Naive thymus-derived CD4-positive, alpha-beta T cell (primary cell): ENCODE measurements at regions not wholly inside any gene's neighbourhood (a gene's known extent, or its start where the extent isn't known, plus 50 kb on each side); places are given as distances from the start of the nearest gene placed in this dataset.

Experiments used
- ATAC-seq: fragments of 150-1000 bp; cut with Tn5 transposase; 2 replicates; pipeline ENCODE4 v1.10.0; 2021; ENCODE audit warnings: mild to moderate bottlenecking, moderate library complexity
- CTCF ChIA-PET: fragments of 350-600 bp; sonication (Branson Sonifier 250); formaldehyde crosslinking; loops from one replicate; lab custom pipeline; 2021; ENCODE audit warnings: antibody characterized with exemption; lab: Charles Lee
- POLR2A ChIA-PET: fragments of 350-600 bp; sonication (Branson Sonifier 250); formaldehyde crosslinking; loops from one replicate; lab custom pipeline; 2021; ENCODE audit warnings: antibody characterized with exemption, inconsistent platforms; lab: Charles Lee
- DNase-seq, 9 donors: peaks; one replicate each; pipeline versions ENCODE4 v3.0.0 to v3.0.0-alpha.2; 2020 to 2022; ENCODE audit warnings: mixed read lengths in 1 of 9
- H3K27ac ChIP-seq: one replicate; pipeline ENCODE4 v1.7.0; 2013; ENCODE audit warnings: mild to moderate bottlenecking, low read depth, low read length, moderate library complexity
- H3K27me3 ChIP-seq, 2 donors: one replicate each; pipeline ENCODE4 v1.7.0; 2013; ENCODE audit warnings: low read length in 2 of 2, mild to moderate bottlenecking in 2 of 2, moderate library complexity in 2 of 2; ENCODE audit not compliant: control insufficient read depth in 2 of 2, insufficient read depth in 2 of 2
- H3K36me3 ChIP-seq, 3 experiments: 1 replicate in 2 of 3; 2 replicates in 1 of 3; pipeline ENCODE4 v1.7.0; 2013; ENCODE audit warnings: low read length in 3 of 3, mild to moderate bottlenecking in 3 of 3, moderate library complexity in 1 of 3; ENCODE audit not compliant: insufficient read depth in 3 of 3, control insufficient read depth in 2 of 3
- H3K4me1 ChIP-seq, 2 donors: one replicate each; pipeline ENCODE4 v1.7.0; 2013; ENCODE audit warnings: low read length in 2 of 2, mild to moderate bottlenecking in 2 of 2, moderate library complexity in 1 of 2; ENCODE audit not compliant: control insufficient read depth in 2 of 2, insufficient read depth in 2 of 2
- H3K4me3 ChIP-seq: 2 replicates; pipeline ENCODE4 v1.7.0; 2013; ENCODE audit warnings: mild to moderate bottlenecking, low read length
- H3K9me3 ChIP-seq, 3 experiments: 1 replicate in 2 of 3; 2 replicates in 1 of 3; pipeline ENCODE4 v1.7.0; 2013; ENCODE audit warnings: low read length in 3 of 3; ENCODE audit not compliant: control insufficient read depth in 2 of 3
- H3K27ac Mint-ChIP-seq, 9 donors: one replicate each; pipeline ENCODE4 v1.8.0; 2020 to 2022; ENCODE audit warnings: mixed read lengths in 9 of 9, mild to moderate bottlenecking in 8 of 9, moderate library complexity in 5 of 9, inconsistent platforms in 2 of 9
- H3K27me3 Mint-ChIP-seq, 5 donors: one replicate each; pipeline ENCODE4 v1.8.0; 2021 to 2022; ENCODE audit warnings: mixed read lengths in 5 of 5, mild to moderate bottlenecking in 1 of 5
- H3K36me3 Mint-ChIP-seq, 5 donors: one replicate each; pipeline ENCODE4 v1.8.0; 2020 to 2022; ENCODE audit warnings: mixed read lengths in 5 of 5, mild to moderate bottlenecking in 3 of 5, inconsistent platforms in 1 of 5
- H3K4me1 Mint-ChIP-seq, 7 donors: one replicate each; pipeline ENCODE4 v1.8.0; 2020 to 2022; ENCODE audit warnings: mixed read lengths in 7 of 7, mild to moderate bottlenecking in 3 of 7, inconsistent platforms in 1 of 7
- H3K4me3 Mint-ChIP-seq, 10 donors: one replicate each; pipeline ENCODE4 v1.8.0; 2020 to 2022; ENCODE audit warnings: mild to moderate bottlenecking in 10 of 10, mixed read lengths in 10 of 10, moderate library complexity in 6 of 10, inconsistent platforms in 2 of 10
- H3K9me3 Mint-ChIP-seq, 11 donors: one replicate each; pipeline ENCODE4 v1.8.0; 2020 to 2022; ENCODE audit warnings: mixed read lengths in 11 of 11, mild to moderate bottlenecking in 4 of 11, inconsistent platforms in 1 of 11, moderate library complexity in 1 of 11
- intact Hi-C, 2 donors: fragments of 100-400 bp; cut with micrococcal nuclease; formaldehyde crosslinking; loops; one replicate each; pipeline ENCODE4 v1.15.1; 2023

DNA sequence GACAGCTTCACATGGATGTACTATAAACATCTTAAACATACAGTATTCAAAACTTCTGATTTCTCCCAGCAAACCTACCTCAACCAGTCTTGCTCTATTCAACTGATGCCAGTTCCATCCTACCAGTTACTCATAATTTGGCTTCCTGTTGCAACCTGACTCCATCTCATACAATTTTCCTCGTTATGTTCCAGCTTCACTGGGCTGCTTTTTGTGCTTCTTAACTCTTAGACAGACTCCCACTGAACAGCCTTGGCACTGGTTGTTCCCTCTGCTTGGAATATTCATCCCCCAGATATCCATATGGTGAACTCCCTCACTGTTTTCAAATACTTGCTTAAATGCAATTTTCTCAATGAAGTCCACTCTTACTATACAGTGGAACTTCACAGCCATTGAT lies 249.2 kb downstream of the AEBP2 start:
- H3K4me1 Mint-ChIP-seq, result peaks cover 0 to 3% (median 0%) of the 10 kb centered on the region in 7 donors
- no peaks in the 10 kb centered on the region for H3K27me3 ChIP-seq
- H3K27me3 Mint-ChIP-seq, result peaks cover 0 to 38% (median 0%) of the 10 kb centered on the region in 5 donors
- DNase-seq (no peak), ATAC-seq (no peak)
- H3K4me1 ChIP-seq, result no peaks in the 10 kb centered on the region
- no peak overlapping the region for H3K4me3 ChIP-seq
- CTCF ChIA-PET, result no interaction called here
- H3K27ac ChIP-seq, result no peak overlapping the region
- intact Hi-C loops, result no loop called here
- H3K9me3 ChIP-seq, result no peaks in the 10 kb centered on the region
- H3K4me3 Mint-ChIP-seq, result no peak overlapping the region
- POLR2A ChIA-PET, result no interaction called here
- H3K36me3 ChIP-seq, result no peaks in the 10 kb centered on the region
- peaks cover 0 to 5% (median 0%) of the 10 kb centered on the region in 5 donors for H3K36me3 Mint-ChIP-seq
- peaks cover 0 to 7% (median 0%) of the 10 kb centered on the region in 11 donors for H3K9me3 Mint-ChIP-seq
- no peak overlapping the region for H3K27ac Mint-ChIP-seq

DNA sequence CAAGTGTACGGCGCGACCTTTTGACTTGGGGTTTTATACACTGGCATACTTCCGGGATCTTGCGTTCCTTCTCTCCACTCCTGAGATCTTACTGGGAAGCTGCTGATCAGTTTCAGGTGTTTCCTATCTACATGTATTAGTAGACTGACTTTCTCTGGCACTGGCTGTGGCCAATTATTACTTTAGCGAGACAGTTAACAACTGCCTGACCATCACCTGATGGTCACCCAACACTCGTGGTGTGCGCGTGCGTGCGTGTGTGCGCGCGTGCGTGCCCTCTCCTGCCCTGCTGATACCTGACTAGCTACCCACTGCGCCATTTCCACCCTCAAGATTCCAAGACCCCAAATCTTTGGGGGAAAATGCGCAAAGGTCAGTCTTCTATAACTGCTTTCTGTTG lies 249.9 kb downstream of the AEBP2 start:
- H3K27ac Mint-ChIP-seq, result no peak overlapping the region
- ATAC-seq, result no peak
- CTCF ChIA-PET, result no interaction called here

DNA sequence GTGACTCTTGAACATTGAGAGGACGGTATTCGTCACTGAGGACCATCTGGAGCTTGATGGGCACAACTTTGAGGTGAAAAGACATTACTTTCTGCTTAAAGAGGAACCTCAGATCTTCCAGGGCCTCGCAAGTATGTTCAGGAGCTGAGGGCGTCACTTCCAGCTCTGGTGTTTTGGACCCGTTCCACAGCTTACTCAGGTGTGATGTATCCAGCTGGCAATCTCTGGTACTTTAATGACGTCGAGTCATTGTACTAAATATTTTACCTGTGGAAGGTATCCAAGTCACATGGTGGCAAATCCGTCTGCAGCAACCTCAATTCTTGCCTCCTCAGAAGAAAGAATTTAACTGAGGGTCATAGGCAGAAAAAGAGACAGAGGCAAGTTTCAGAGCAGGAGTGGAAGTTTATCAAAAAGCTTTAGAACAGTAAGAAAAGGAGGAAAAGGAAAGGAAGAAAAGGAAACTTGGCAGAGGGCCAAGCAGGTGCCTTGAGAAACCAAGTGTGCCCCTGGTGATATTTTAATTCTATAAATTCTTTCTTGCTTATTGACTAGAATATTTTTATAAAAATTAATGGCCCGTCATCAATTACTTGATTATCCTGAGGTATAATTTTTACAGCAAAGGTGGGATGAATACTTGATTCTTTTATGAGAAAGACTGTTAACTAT lies 250.6 kb downstream of the AEBP2 start:
- Mint-ChIP-seq H3K27me3 (peaks cover 0 to 32% (median 0%) of the 10 kb centered on the region in 5 donors), H3K4me1 (peaks cover 3 to 6% (median 5%) of the 10 kb centered on the region in 7 donors), H3K9me3 (peaks cover 0 to 7% (median 0%) of the 10 kb centered on the region in 11 donors), H3K36me3 (peaks cover 0 to 4% (median 0%) of the 10 kb centered on the region in 5 donors), H3K27ac (no peak overlapping the region), H3K4me3 (no peak overlapping the region)
- POLR2A ChIA-PET, result no interaction called here
- ATAC-seq, result no peak
- no peaks in the 10 kb centered on the region for H3K9me3 ChIP-seq
- intact Hi-C loops, result no loop called here
- H3K27me3 ChIP-seq, result no peaks in the 10 kb centered on the region
- no peaks in the 10 kb centered on the region for H3K36me3 ChIP-seq
- DNase-seq, result no peak
- H3K4me3 ChIP-seq, result no peak overlapping the region
- H3K4me1 ChIP-seq, result no peaks in the 10 kb centered on the region
- no peak overlapping the region for H3K27ac ChIP-seq
- CTCF ChIA-PET, result no interaction called here

More for the DNA sequence above, 249.9 kb downstream of the AEBP2 start:
- DNase-seq, result no peak
- Histone ChIP-seq H3K9me3 (no peaks in the 10 kb centered on the region), H3K4me3 (no peak overlapping the region), H3K27ac (no peak overlapping the region), H3K36me3 (no peaks in the 10 kb centered on the region), H3K27me3 (no peaks in the 10 kb centered on the region), H3K4me1 (no peaks in the 10 kb centered on the region)
- H3K36me3 Mint-ChIP-seq, result peaks cover 0 to 5% (median 0%) of the 10 kb centered on the region in 5 donors
- peaks cover 0 to 35% (median 0%) of the 10 kb centered on the region in 5 donors for H3K27me3 Mint-ChIP-seq
- no peak overlapping the region for H3K4me3 Mint-ChIP-seq
- H3K4me1 Mint-ChIP-seq, result no peaks in the 10 kb centered on the region
- peaks cover 0 to 7% (median 0%) of the 10 kb centered on the region in 11 donors for H3K9me3 Mint-ChIP-seq
- POLR2A ChIA-PET, result no interaction called here
- intact Hi-C loops, result no loop called here

DNA sequence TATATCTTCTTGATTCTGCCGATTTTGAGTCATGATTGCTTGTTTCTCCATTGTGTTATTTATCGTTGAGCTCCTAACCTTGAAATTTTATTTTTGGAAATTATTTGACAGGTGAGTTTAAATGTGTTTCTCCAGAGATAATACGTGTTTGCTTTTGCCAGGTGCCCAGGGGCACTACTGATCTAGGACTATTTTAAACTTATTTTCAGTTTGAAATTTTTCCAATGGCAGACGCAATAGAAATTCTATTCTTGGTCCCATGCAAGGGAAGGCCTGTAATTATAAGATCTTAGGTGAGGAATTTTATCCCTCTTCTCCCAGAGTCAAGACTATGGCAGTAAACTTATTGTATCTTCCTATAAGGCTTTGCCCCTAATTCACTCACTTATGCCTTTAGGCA lies 252.8 kb downstream of the AEBP2 start:
- Mint-ChIP-seq H3K4me3 (no peak overlapping the region), H3K4me1 (peaks cover 7 to 20% (median 13%) of the 10 kb centered on the region in 7 donors), H3K9me3 (peaks cover 0 to 7% (median 0%) of the 10 kb centered on the region in 11 donors), H3K36me3 (peaks cover 0 to 3% (median 0%) of the 10 kb centered on the region in 5 donors), H3K27ac (no peak overlapping the region), H3K27me3 (peaks cover 0 to 23% (median 0%) of the 10 kb centered on the region in 5 donors)
- CTCF ChIA-PET, result no interaction called here
- no peaks in the 10 kb centered on the region for H3K36me3 ChIP-seq
- DNase-seq (no peak), ATAC-seq (no peak)
- H3K27ac ChIP-seq, result no peak overlapping the region
- H3K4me1 ChIP-seq, result no peaks in the 10 kb centered on the region
- intact Hi-C loops, result no loop called here
- POLR2A ChIA-PET, result no interaction called here
- H3K9me3 ChIP-seq, result no peaks in the 10 kb centered on the region
- no peak overlapping the region for H3K4me3 ChIP-seq
- H3K27me3 ChIP-seq, result no peaks in the 10 kb centered on the region

DNA sequence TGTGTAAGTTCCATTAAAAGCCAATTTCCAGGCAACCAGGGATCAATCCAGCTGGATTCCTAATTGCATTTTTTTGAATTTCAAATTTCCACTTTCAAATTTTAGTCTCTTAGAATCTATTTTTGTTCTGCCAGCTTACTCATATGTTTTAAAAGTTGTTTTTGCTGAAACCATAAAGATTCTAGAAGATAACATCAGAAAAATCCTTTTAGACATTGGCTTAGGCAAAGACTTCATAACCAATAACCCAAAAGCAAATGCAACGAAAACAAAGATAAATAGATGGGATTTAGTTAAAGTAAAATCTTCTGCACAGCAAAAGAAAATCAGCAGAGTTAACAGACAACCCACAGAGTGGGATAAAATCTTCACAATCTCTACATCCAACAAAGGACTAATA lies 253.3 kb downstream of the AEBP2 start:
- DNase-seq (no peak), ATAC-seq (no peak)
- intact Hi-C loops, result no loop called here
- ChIA-PET POLR2A (no interaction called here), CTCF (no interaction called here)
- no peak overlapping the region for H3K4me3 ChIP-seq
- H3K9me3 Mint-ChIP-seq, result peaks cover 0 to 7% (median 0%) of the 10 kb centered on the region in 11 donors
- no peaks in the 10 kb centered on the region for H3K36me3 ChIP-seq
- H3K9me3 ChIP-seq, result no peaks in the 10 kb centered on the region
- peaks cover 0 to 3% (median 0%) of the 10 kb centered on the region in 5 donors for H3K36me3 Mint-ChIP-seq
- no peak overlapping the region for H3K4me3 Mint-ChIP-seq
- H3K4me1 ChIP-seq, result no peaks in the 10 kb centered on the region
- no peaks in the 10 kb centered on the region for H3K27me3 ChIP-seq
- H3K27me3 Mint-ChIP-seq, result peaks cover 0 to 23% (median 0%) of the 10 kb centered on the region in 5 donors
- H3K4me1 Mint-ChIP-seq, result peaks cover 7 to 20% (median 13%) of the 10 kb centered on the region in 7 donors
- no peak overlapping the region for H3K27ac ChIP-seq
- H3K27ac Mint-ChIP-seq, result no peak overlapping the region

DNA sequence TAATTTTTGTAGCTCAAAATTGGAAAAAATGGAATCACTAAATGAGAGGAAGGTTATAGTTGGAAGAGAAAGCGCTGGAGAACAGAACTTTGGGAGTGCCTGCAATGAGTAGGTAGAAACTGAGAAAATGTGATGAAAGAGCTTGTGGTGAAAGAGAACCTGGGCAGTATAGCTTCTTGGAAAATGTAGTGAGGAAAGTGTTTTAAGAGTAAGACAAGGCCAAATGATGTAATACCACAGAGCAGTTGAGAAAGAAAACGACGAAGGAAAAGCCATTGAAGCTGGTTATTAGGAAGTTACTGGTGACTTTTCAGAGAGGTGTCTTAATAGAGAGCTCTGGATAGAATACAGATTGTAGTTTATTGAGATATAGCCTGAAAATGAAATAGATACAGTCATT lies 255.3 kb downstream of the AEBP2 start:
- H3K4me3 Mint-ChIP-seq, result peak overlapping the region in 1 of 10 donors; percentile 15

More for the DNA sequence above, 255.3 kb downstream of the AEBP2 start:
- Histone ChIP-seq H3K36me3 (no peaks in the 10 kb centered on the region), H3K27me3 (no peaks in the 10 kb centered on the region), H3K27ac (no peak overlapping the region), H3K9me3 (no peaks in the 10 kb centered on the region), H3K4me1 (no peaks in the 10 kb centered on the region), H3K4me3 (no peak overlapping the region)
- ChIA-PET CTCF (no interaction called here), POLR2A (no interaction called here)
- peak overlapping the region in 2 of 9 donors; percentile 1 to 20 for H3K27ac Mint-ChIP-seq
- peaks cover 0 to 3% (median 0%) of the 10 kb centered on the region in 5 donors for H3K36me3 Mint-ChIP-seq
- peaks cover 7 to 20% (median 13%) of the 10 kb centered on the region in 7 donors for H3K4me1 Mint-ChIP-seq
- intact Hi-C loops, result no loop called here
- ATAC-seq, result no peak
- H3K27me3 Mint-ChIP-seq, result peaks cover 0 to 18% (median 0%) of the 10 kb centered on the region in 5 donors
- no peak for DNase-seq
- H3K9me3 Mint-ChIP-seq, result peaks cover 0 to 9% (median 3%) of the 10 kb centered on the region in 11 donors
